Pancreas (tissue), 10 donors: ENCODE measurements at regions not wholly inside any gene's neighbourhood (a gene's known extent, or its start where the extent isn't known, plus 50 kb on each side); places are given as distances from the start of the nearest gene placed in this dataset.

ENCODE experiments used
- ATAC-seq, 4 donors: fragments of 200-7000 bp; cut with Tn5 transposase; one replicate each; pipeline versions ENCODE4 v1.8.0 to v1.9.1; 2020; ENCODE audit warnings: mild to moderate bottlenecking in 4 of 4, moderate library complexity in 4 of 4
- DNase-seq, 6 donors: peaks; one replicate each; pipeline ENCODE4 v3.0.0-alpha.2; 2020
- FAIRE-seq: peaks from 2 replicates; lab custom pipeline; 2012; peaks lifted over from hg19 to GRCh38; lab: Jason Lieb, UNC
- H3K27ac ChIP-seq, 4 donors: fragments of 200-600 bp; sonication (generic); 1 replicate in 3 of 4; 2 replicates in 1 of 4; pipeline versions ENCODE4 v1.5.0 to v1.8.0; 2020
- H3K27me3 ChIP-seq, 4 donors: fragments of 200-600 bp; one replicate each; pipeline ENCODE4 v1.8.0; 2021
- H3K36me3 ChIP-seq, 3 donors: fragments of 200-600 bp; sonication (generic) in 1 of 3; one replicate each; pipeline versions ENCODE4 v1.5.0 to v1.8.0; 2020 to 2021
- H3K4me1 ChIP-seq, 3 donors: fragments of 200-600 bp; one replicate each; pipeline ENCODE4 v1.8.0; 2021
- H3K4me3 ChIP-seq, 4 donors: fragments of 200-600 bp; sonication (generic) in 2 of 4; one replicate each; pipeline versions ENCODE4 v1.5.0 to v1.8.0; 2020 to 2021
- H3K9me3 ChIP-seq, 4 donors: fragments of 200-600 bp; one replicate each; pipeline ENCODE4 v1.8.0; 2021
- CTCF ChIP-seq, 4 donors: fragments of 200-600 bp; sonication (generic) in 3 of 4; IDR thresholded peaks; one replicate each; pipeline versions ENCODE4 v1.5.0 to v1.8.0; 2021; ENCODE audit warnings: antibody characterized with exemption in 4 of 4
- WGBS, 2 donors: extraction: QIAGEN DNeasy Blood & Tissue Kit; methylation state at CpG; one replicate each; pipeline ENCODE4 v1.1.7; 2013; 5-methylcytosine and 5-hydroxymethylcytosine counted together
- intact Hi-C, 3 donors: fragments of 100-400 bp; cut with DNase I; formaldehyde crosslinking; loops; one replicate each; pipeline versions ENCODE4 v1.11.1 to v1.14.2; 2022
- donor health status: healthy with polysubstance abuse.
- donor health status: DM: no; HTN: no; CAD: no; lungs with moderate emphysema.
- donor health status: DM: no; HTN: no; CAD: no.
- donor health status: control.
- donor health status: control.
- donor health status: Bipolar disorder and iron deficiency.
- donor health status: DM: yes; HTN: yes; CAD: no.
- donor health status: DM: no; HTN: no; CAD: no.
- donor health status: DM: no; HTN: no; CAD: no.
- donor health status: DM: yes; HTN: yes; CAD: no.

- Histone ChIP-seq H3K4me3 (no peak overlapping the region), H3K36me3 (no peaks in the 10 kb centered on the region), H3K27ac (no peak overlapping the region), H3K9me3 (no peaks in the 10 kb centered on the region), H3K27me3 (peaks cover 0 to 2% (median 0%) of the 10 kb centered on the region in 4 donors), H3K4me1 (no peaks in the 10 kb centered on the region)
- intact Hi-C loops: no loop called here
- FAIRE-seq (no peak), ATAC-seq (no peak), DNase-seq (no peak)
- WGBS, 2 donors: 74 to 86% methylated on average over 14 of the region's 14 CpGs
- no peak for TF ChIP-seq CTCF (IDR thresholded peaks at IDR 0.05)
Observed at GRCh38 chr2:3079959-3080948, 297.4 kb downstream of the EIPR1 start.

GRCh38 chr2:3079466-3079865, 298.2 kb downstream of the EIPR1 start:
- DNase-seq: no peak
- FAIRE-seq: no peak
- H3K9me3 ChIP-seq: no peaks in the 10 kb centered on the region
- intact Hi-C loops: no loop called here
- no peaks in the 10 kb centered on the region for H3K4me1 ChIP-seq
- 68 to 73% methylated on average over 2 of the region's 2 CpGs for WGBS, 2 donors
- H3K27me3 ChIP-seq: peaks cover 0 to 2% (median 0%) of the 10 kb centered on the region in 4 donors
- no peak for TF ChIP-seq CTCF (IDR thresholded peaks at IDR 0.05)
- no peak for ATAC-seq
- H3K27ac ChIP-seq: no peak overlapping the region
- H3K36me3 ChIP-seq: no peaks in the 10 kb centered on the region
- no peak overlapping the region for H3K4me3 ChIP-seq

- Histone ChIP-seq H3K27ac (no peak overlapping the region), H3K4me1 (no peaks in the 10 kb centered on the region), H3K27me3 (peaks cover 0 to 2% (median 0%) of the 10 kb centered on the region in 4 donors), H3K9me3 (no peaks in the 10 kb centered on the region), H3K36me3 (no peaks in the 10 kb centered on the region), H3K4me3 (no peak overlapping the region)
- no peak for TF ChIP-seq CTCF (IDR thresholded peaks at IDR 0.05)
- no peak for FAIRE-seq
- intact Hi-C loops: no loop called here
- 88 to 94% methylated on average over 4 of the region's 4 CpGs for WGBS, 2 donors
- DNase-seq: no peak
- no peak for ATAC-seq
Observed at GRCh38 chr2:3078684-3079083, 298.9 kb downstream of the EIPR1 start.

GRCh38 chr2:3076848-3077642, 300.6 kb downstream of the EIPR1 start:
- Histone ChIP-seq H3K36me3 (no peaks in the 10 kb centered on the region), H3K27ac (no peak overlapping the region), H3K4me1 (no peaks in the 10 kb centered on the region), H3K9me3 (no peaks in the 10 kb centered on the region), H3K4me3 (no peak overlapping the region), H3K27me3 (no peaks in the 10 kb centered on the region)
- DNase-seq (no peak), ATAC-seq (no peak), FAIRE-seq (no peak)
- intact Hi-C loops: no loop called here
- TF ChIP-seq CTCF (IDR thresholded peaks at IDR 0.05): no peak
- 77 to 81% methylated on average over 21 of the region's 21 CpGs for WGBS, 2 donors
